Body of pancreas (tissue), 4 donors: ENCODE measurements at regions not wholly inside any gene's neighbourhood (a gene's known extent, or its start where the extent isn't known, plus 50 kb on each side); places are given as distances from the start of the nearest gene placed in this dataset.

ENCODE experiments used
- CTCF ChIP-seq, 7 experiments: fragments of 450-650 bp in 4 of 7; fragments of 200-600 bp in 3 of 7; sonication (generic) in 3 of 7; IDR thresholded peaks; one replicate each; pipeline ENCODE4 v1.5.1; 2016 to 2019; ENCODE audit warnings: antibody characterized with exemption in 7 of 7
- POLR2A ChIP-seq, 3 donors: fragments of 450-650 bp; IDR thresholded peaks; one replicate each; pipeline ENCODE4 v1.6.1; 2016; ENCODE audit warnings: antibody characterized with exemption in 3 of 3, mild to moderate bottlenecking in 2 of 3

GRCh38 chr4:128484896-128485295, 197.3 kb upstream of the PGRMC2 start:
- TF ChIP-seq CTCF (IDR thresholded peaks at IDR 0.05) (no peak), POLR2A (IDR thresholded peaks at IDR 0.05) (no peak)
